ENCODE measurements at regions not wholly inside any gene's neighbourhood (a gene's known extent, or its start where the extent isn't known, plus 50 kb on each side); places are given as distances from the start of the nearest gene placed in this dataset.

DNA sequence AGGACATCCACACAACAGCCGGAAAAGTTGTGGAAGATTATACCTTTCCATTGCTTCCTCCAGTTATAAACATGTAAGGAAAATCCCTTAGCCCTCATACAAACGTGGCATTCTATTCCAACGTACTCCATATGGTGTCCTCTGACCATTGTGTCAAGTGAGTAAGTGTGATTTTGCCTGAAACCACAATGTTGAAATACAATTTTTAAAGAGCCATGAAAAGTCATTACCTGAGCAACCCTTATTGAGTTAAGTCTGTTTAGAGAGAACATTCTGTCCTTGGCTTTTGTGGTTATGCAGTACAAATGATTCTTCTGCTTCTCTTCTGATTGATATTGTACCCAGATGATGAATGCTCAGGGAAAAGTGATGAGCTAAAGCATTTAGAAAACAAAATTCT lies 530.1 kb downstream of the HAO1 start:
- H3K9me3 Mint-ChIP-seq, result no peaks in the 10 kb centered on the region
- peaks cover 3% of the 10 kb centered on the region for H3K4me1 Mint-ChIP-seq
- H3K36me3 Mint-ChIP-seq (ENCODE audit: low read depth), result no peaks in the 10 kb centered on the region
- no peaks in the 10 kb centered on the region for H3F3A ChIP-seq (replicated peaks; ENCODE audit: low read depth)
- H3K27me3 ChIP-seq (ENCODE audit: insufficient read depth), result no peaks in the 10 kb centered on the region
- no peaks in the 10 kb centered on the region for H3K4me1 ChIP-seq (ENCODE audit: insufficient read depth)
- ATAC-seq, result no peak
- no peaks in the 10 kb centered on the region for H4K20me1 ChIP-seq (replicated peaks; ENCODE audit: insufficient read depth)
- no peak overlapping the region for H3K27ac Mint-ChIP-seq
- TF ChIP-seq NANOG (IDR thresholded peaks at IDR 0.05; ENCODE audit: borderline replicate concordance) (no peak), EZH2 (IDR thresholded peaks at IDR 0.05; ENCODE audit: low read depth, unreplicated experiment) (no peak), ZNF114 (CRISPR knock-in tag; IDR thresholded peaks at IDR 0.05) (no peak), EZH2phosphoT487 (IDR thresholded peaks at IDR 0.05; ENCODE audit: unreplicated experiment) (no peak), CREB1 (CRISPR knock-in tag; IDR thresholded peaks at IDR 0.05; ENCODE audit: low read depth) (no peak), ZNF331 (CRISPR knock-in tag; IDR thresholded peaks at IDR 0.05; ENCODE audit: low read depth) (no peak), STAT1 (IDR thresholded peaks at IDR 0.05; ENCODE audit: unreplicated experiment) (no peak), POLR2AphosphoS5 (IDR thresholded peaks at IDR 0.05; ENCODE audit: low read depth) (no peak), JUNB (IDR thresholded peaks at IDR 0.05; ENCODE audit: unreplicated experiment) (no peak)
- TF ChIP-seq, protein P1, sequence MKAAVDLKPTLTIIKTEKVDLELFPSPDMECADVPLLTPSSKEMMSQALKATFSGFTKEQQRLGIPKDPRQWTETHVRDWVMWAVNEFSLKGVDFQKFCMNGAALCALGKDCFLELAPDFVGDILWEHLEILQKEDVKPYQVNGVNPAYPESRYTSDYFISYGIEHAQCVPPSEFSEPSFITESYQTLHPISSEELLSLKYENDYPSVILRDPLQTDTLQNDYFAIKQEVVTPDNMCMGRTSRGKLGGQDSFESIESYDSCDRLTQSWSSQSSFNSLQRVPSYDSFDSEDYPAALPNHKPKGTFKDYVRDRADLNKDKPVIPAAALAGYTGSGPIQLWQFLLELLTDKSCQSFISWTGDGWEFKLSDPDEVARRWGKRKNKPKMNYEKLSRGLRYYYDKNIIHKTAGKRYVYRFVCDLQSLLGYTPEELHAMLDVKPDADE (IDR thresholded peaks at IDR 0.05), result no peak
- TF ChIP-seq, protein P2, sequence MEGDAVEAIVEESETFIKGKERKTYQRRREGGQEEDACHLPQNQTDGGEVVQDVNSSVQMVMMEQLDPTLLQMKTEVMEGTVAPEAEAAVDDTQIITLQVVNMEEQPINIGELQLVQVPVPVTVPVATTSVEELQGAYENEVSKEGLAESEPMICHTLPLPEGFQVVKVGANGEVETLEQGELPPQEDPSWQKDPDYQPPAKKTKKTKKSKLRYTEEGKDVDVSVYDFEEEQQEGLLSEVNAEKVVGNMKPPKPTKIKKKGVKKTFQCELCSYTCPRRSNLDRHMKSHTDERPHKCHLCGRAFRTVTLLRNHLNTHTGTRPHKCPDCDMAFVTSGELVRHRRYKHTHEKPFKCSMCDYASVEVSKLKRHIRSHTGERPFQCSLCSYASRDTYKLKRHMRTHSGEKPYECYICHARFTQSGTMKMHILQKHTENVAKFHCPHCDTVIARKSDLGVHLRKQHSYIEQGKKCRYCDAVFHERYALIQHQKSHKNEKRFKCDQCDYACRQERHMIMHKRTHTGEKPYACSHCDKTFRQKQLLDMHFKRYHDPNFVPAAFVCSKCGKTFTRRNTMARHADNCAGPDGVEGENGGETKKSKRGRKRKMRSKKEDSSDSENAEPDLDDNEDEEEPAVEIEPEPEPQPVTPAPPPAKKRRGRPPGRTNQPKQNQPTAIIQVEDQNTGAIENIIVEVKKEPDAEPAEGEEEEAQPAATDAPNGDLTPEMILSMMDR (conservative IDR thresholded peaks at IDR 0.05; ENCODE audit: low read depth in 2 of 2), result no peak
- TF ChIP-seq, protein P3, sequence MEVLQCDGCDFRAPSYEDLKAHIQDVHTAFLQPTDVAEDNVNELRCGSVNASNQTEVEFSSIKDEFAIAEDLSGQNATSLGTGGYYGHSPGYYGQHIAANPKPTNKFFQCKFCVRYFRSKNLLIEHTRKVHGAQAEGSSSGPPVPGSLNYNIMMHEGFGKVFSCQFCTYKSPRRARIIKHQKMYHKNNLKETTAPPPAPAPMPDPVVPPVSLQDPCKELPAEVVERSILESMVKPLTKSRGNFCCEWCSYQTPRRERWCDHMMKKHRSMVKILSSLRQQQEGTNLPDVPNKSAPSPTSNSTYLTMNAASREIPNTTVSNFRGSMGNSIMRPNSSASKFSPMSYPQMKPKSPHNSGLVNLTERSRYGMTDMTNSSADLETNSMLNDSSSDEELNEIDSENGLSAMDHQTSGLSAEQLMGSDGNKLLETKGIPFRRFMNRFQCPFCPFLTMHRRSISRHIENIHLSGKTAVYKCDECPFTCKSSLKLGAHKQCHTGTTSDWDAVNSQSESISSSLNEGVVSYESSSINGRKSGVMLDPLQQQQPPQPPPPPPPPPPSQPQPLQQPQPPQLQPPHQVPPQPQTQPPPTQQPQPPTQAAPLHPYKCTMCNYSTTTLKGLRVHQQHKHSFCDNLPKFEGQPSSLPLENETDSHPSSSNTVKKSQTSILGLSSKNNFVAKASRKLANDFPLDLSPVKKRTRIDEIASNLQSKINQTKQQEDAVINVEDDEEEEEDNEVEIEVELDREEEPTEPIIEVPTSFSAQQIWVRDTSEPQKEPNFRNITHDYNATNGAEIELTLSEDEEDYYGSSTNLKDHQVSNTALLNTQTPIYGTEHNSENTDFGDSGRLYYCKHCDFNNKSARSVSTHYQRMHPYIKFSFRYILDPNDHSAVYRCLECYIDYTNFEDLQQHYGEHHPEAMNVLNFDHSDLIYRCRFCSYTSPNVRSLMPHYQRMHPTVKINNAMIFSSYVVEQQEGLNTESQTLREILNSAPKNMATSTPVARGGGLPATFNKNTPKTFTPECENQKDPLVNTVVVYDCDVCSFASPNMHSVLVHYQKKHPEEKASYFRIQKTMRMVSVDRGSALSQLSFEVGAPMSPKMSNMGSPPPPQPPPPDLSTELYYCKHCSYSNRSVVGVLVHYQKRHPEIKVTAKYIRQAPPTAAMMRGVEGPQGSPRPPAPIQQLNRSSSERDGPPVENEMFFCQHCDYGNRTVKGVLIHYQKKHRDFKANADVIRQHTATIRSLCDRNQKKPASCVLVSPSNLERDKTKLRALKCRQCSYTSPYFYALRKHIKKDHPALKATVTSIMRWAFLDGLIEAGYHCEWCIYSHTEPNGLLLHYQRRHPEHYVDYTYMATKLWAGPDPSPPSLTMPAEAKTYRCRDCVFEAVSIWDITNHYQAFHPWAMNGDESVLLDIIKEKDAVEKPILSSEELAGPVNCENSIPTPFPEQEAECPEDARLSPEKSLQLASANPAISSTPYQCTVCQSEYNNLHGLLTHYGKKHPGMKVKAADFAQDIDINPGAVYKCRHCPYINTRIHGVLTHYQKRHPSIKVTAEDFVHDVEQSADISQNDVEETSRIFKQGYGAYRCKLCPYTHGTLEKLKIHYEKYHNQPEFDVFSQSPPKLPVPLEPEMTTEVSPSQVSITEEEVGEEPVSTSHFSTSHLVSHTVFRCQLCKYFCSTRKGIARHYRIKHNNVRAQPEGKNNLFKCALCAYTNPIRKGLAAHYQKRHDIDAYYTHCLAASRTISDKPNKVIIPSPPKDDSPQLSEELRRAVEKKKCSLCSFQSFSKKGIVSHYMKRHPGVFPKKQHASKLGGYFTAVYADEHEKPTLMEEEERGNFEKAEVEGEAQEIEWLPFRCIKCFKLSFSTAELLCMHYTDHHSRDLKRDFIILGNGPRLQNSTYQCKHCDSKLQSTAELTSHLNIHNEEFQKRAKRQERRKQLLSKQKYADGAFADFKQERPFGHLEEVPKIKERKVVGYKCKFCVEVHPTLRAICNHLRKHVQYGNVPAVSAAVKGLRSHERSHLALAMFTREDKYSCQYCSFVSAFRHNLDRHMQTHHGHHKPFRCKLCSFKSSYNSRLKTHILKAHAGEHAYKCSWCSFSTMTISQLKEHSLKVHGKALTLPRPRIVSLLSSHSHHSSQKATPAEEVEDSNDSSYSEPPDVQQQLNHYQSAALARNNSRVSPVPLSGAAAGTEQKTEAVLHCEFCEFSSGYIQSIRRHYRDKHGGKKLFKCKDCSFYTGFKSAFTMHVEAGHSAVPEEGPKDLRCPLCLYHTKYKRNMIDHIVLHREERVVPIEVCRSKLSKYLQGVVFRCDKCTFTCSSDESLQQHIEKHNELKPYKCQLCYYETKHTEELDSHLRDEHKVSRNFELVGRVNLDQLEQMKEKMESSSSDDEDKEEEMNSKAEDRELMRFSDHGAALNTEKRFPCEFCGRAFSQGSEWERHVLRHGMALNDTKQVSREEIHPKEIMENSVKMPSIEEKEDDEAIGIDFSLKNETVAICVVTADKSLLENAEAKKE (CRISPR knock-in tag; IDR thresholded peaks at IDR 0.05), result no peak
- TF ChIP-seq, protein P4, sequence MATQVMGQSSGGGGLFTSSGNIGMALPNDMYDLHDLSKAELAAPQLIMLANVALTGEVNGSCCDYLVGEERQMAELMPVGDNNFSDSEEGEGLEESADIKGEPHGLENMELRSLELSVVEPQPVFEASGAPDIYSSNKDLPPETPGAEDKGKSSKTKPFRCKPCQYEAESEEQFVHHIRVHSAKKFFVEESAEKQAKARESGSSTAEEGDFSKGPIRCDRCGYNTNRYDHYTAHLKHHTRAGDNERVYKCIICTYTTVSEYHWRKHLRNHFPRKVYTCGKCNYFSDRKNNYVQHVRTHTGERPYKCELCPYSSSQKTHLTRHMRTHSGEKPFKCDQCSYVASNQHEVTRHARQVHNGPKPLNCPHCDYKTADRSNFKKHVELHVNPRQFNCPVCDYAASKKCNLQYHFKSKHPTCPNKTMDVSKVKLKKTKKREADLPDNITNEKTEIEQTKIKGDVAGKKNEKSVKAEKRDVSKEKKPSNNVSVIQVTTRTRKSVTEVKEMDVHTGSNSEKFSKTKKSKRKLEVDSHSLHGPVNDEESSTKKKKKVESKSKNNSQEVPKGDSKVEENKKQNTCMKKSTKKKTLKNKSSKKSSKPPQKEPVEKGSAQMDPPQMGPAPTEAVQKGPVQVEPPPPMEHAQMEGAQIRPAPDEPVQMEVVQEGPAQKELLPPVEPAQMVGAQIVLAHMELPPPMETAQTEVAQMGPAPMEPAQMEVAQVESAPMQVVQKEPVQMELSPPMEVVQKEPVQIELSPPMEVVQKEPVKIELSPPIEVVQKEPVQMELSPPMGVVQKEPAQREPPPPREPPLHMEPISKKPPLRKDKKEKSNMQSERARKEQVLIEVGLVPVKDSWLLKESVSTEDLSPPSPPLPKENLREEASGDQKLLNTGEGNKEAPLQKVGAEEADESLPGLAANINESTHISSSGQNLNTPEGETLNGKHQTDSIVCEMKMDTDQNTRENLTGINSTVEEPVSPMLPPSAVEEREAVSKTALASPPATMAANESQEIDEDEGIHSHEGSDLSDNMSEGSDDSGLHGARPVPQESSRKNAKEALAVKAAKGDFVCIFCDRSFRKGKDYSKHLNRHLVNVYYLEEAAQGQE (IDR thresholded peaks at IDR 0.05; ENCODE audit: unreplicated experiment), result no peak
- no peaks in the 10 kb centered on the region for H3K36me3 ChIP-seq (ENCODE audit: insufficient read depth)
- H3K79me2 ChIP-seq (replicated peaks; ENCODE audit: insufficient read depth), result no peaks in the 10 kb centered on the region
- DNase-seq (ENCODE audit: low spot score), result no peak
- no peak overlapping the region for H3K4me3 ChIP-seq
- no peak overlapping the region for H3K27ac ChIP-seq (ENCODE audit: low read depth)
- no peak overlapping the region for H3K4me3 Mint-ChIP-seq
- no peaks in the 10 kb centered on the region for H3K27me3 Mint-ChIP-seq (ENCODE audit: insufficient read depth, low read depth, poor library complexity)
- no peak overlapping the region for H2AFZ ChIP-seq
- no peak overlapping the region for H3K4me2 ChIP-seq
- H3K9me2 ChIP-seq (ENCODE audit: insufficient read depth), result no peaks in the 10 kb centered on the region

Data from GM23338 (cell line).